ENCODE measurements at regions not wholly inside any gene's neighbourhood (a gene's known extent, or its start where the extent isn't known, plus 50 kb on each side); places are given as distances from the start of the nearest gene placed in this dataset.

- Mint-ChIP-seq H3K27ac (no peak overlapping the region), H3K27me3 (ENCODE audit: low read depth) (no peaks in the 10 kb centered on the region), H3K36me3 (ENCODE audit: insufficient read depth in 1 of 3, low read depth in 3 of 3) (no peaks in the 10 kb centered on the region), H3K9me3 (no peaks in the 10 kb centered on the region), H3K4me3 (no peak overlapping the region), H3K4me1 (peaks cover 0 to 3% of the 10 kb centered on the region in 2 experiments; a peak in 1 of 4 replicates)
- DNase-seq: no peak
- Histone ChIP-seq H2AFZ (ENCODE audit: low read length) (no peak overlapping the region), H3K23ac (ENCODE audit: insufficient read length, low read depth, low read length) (no peak overlapping the region), H3K9ac (ENCODE audit: extremely low read depth, insufficient read length, low read length) (no peak overlapping the region), H2BK120ac (ENCODE audit: low read depth, low read length, poor library complexity, severe bottlenecking) (no peak overlapping the region), H2BK20ac (ENCODE audit: low read depth, low read length, poor library complexity, severe bottlenecking) (no peak overlapping the region), H4K8ac (replicated peaks; ENCODE audit: insufficient read length, low read depth, low read length) (no peak overlapping the region), H3K23me2 (ENCODE audit: insufficient read length, low read depth, low read length, poor library complexity, severe bottlenecking) (no peaks in the 10 kb centered on the region), H4K91ac (ENCODE audit: insufficient read length, low read depth, low read length) (no peak overlapping the region), H4K20me1 (ENCODE audit: control insufficient read depth, insufficient read depth, insufficient read length) (no peaks in the 10 kb centered on the region), H4K5ac (ENCODE audit: insufficient read length, low read depth, low read length) (no peak overlapping the region), H3K79me1 (ENCODE audit: insufficient read depth, low read depth, low read length, poor library complexity, severe bottlenecking) (no peaks in the 10 kb centered on the region), H2BK12ac (ENCODE audit: insufficient read length, low read depth, low read length) (no peak overlapping the region), H3K4me2 (ENCODE audit: insufficient read depth, insufficient read length, low read length) (no peak overlapping the region), H3K56ac (ENCODE audit: insufficient read length, low read depth, low read length) (no peak overlapping the region), H3K4ac (ENCODE audit: low read depth, low read length) (no peak overlapping the region), H3K27ac (ENCODE audit: insufficient read length, low read depth, low read length) (no peak overlapping the region), H3K27me3 (ENCODE audit: insufficient read depth, low read length) (no peaks in the 10 kb centered on the region), H2AK5ac (ENCODE audit: insufficient read length, low read length) (no peak overlapping the region), H3K18ac (ENCODE audit: insufficient read length, low read depth, low read length) (no peak overlapping the region), H2BK15ac (ENCODE audit: low read depth, low read length) (no peak overlapping the region), H3K4me1 (ENCODE audit: insufficient read depth, low read length) (peaks cover 3% of the 10 kb centered on the region; the same call in 1 of the 2 replicates), H3T11ph (ENCODE audit: low read length) (no peak overlapping the region), H2BK5ac (ENCODE audit: insufficient read length, low read length) (no peak overlapping the region), H3K14ac (ENCODE audit: insufficient read depth, low read length) (no peak overlapping the region), H3K79me2 (ENCODE audit: insufficient read depth, low read length) (no peaks in the 10 kb centered on the region; the same call in 1 of the 2 replicates), H3K9me3 (ENCODE audit: control insufficient read depth, low read depth, low read length) (no peaks in the 10 kb centered on the region)
- TF ChIP-seq, protein P1, sequence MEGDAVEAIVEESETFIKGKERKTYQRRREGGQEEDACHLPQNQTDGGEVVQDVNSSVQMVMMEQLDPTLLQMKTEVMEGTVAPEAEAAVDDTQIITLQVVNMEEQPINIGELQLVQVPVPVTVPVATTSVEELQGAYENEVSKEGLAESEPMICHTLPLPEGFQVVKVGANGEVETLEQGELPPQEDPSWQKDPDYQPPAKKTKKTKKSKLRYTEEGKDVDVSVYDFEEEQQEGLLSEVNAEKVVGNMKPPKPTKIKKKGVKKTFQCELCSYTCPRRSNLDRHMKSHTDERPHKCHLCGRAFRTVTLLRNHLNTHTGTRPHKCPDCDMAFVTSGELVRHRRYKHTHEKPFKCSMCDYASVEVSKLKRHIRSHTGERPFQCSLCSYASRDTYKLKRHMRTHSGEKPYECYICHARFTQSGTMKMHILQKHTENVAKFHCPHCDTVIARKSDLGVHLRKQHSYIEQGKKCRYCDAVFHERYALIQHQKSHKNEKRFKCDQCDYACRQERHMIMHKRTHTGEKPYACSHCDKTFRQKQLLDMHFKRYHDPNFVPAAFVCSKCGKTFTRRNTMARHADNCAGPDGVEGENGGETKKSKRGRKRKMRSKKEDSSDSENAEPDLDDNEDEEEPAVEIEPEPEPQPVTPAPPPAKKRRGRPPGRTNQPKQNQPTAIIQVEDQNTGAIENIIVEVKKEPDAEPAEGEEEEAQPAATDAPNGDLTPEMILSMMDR (conservative IDR thresholded peaks at IDR 0.05): no peak
- no CpG with 5 or more reads among the region's 6 CpGs for WGBS (ENCODE audit: extremely low coverage, insufficient read length, low lambda C conversion rate)
These were observed 155.5 kb upstream of the TMPO start for GRCh38 chr12:98359856-98360255.

All from H9 (cell line).